HUES48 (cell line): ENCODE measurements at regions not wholly inside any gene's neighbourhood (a gene's known extent, or its start where the extent isn't known, plus 50 kb on each side); places are given as distances from the start of the nearest gene placed in this dataset.

Experiments
- H3K27ac ChIP-seq: one replicate; pipeline ENCODE4 v1.7.0; 2013; ENCODE audit warnings: low read depth, low read length, inconsistent platforms
- H3K27me3 ChIP-seq: 2 replicates; pipeline ENCODE4 v1.6.1; 2013; ENCODE audit warnings: mild to moderate bottlenecking, low read length; ENCODE audit not compliant: control insufficient read depth, insufficient read depth
- H3K36me3 ChIP-seq: 2 replicates; pipeline ENCODE4 v1.6.1; 2013; ENCODE audit warnings: low read length; ENCODE audit not compliant: control insufficient read depth, insufficient read depth
- H3K4me1 ChIP-seq: 2 replicates; pipeline ENCODE4 v1.6.1; 2013; ENCODE audit warnings: mild to moderate bottlenecking, low read length; ENCODE audit not compliant: control insufficient read depth, insufficient read depth
- H3K4me3 ChIP-seq: 2 replicates; pipeline ENCODE4 v1.5.1; 2013; ENCODE audit warnings: mild to moderate bottlenecking, low read depth, low read length
- H3K9ac ChIP-seq: 2 replicates; pipeline ENCODE4 v1.6.1; 2013; ENCODE audit warnings: mild to moderate bottlenecking, low read depth, low read length, moderate library complexity
- H3K9me3 ChIP-seq: 2 replicates; pipeline ENCODE4 v1.6.1; 2013; ENCODE audit warnings: low read length; ENCODE audit not compliant: control insufficient read depth, insufficient read depth

DNA sequence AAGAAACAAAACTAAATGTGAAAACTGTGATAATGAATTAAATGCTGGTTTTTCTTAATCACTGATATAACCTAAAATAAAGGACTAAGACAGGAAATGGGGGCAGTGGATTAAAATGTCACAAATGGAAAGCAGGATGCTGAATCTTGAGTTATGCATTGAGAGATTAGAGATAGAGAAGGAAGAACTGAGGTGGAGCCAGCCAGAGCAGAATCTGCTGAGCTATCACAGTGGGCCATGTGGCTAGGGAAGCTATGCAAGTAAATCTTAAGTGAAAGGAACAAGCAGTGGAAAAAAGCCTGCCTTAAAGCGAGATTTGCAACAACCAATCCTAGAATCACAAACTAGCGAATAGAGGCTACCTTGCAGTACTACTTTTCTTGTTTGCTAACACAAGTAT is 188.5 kb upstream of the RASA1 start:
- H3K4me1 ChIP-seq = no peaks in the 10 kb centered on the region
- no peaks in the 10 kb centered on the region for H3K27me3 ChIP-seq
- H3K36me3 ChIP-seq = no peaks in the 10 kb centered on the region
- H3K4me3 ChIP-seq = no peak overlapping the region
- H3K9me3 ChIP-seq = peaks cover 6% of the 10 kb centered on the region
- H3K27ac ChIP-seq = no peak overlapping the region
- H3K9ac ChIP-seq = no peak overlapping the region

DNA sequence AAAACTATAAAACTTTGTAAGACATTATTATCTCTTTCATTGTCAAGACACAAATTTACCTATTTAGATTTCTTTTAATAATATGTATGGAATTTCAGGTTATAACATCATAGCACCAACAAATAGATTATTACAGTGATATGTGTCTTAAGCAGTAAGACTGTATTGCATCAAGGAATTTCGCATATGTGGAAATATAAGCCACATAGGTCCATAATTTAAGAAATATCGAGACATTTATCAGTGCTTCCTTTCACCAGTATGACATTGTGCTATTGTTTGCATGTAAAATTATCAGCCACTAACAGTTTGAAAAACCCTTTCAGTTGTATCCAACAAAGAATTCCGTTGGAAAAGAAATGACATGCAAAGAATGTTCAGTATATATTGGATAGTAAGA is 186.7 kb upstream of the RASA1 start:
- H3K9me3 ChIP-seq = peaks cover 11% of the 10 kb centered on the region
- H3K27ac ChIP-seq = no peak overlapping the region
- H3K9ac ChIP-seq = no peak overlapping the region
- no peaks in the 10 kb centered on the region for H3K36me3 ChIP-seq
- no peaks in the 10 kb centered on the region for H3K27me3 ChIP-seq
- no peak overlapping the region for H3K4me3 ChIP-seq
- no peaks in the 10 kb centered on the region for H3K4me1 ChIP-seq

GRCh38 chr5:87081511-87082372 is 185.9 kb upstream of the RASA1 start:
- Histone ChIP-seq H3K36me3 (no peaks in the 10 kb centered on the region), H3K27ac (no peak overlapping the region), H3K9me3 (peaks cover 11% of the 10 kb centered on the region), H3K4me3 (no peak overlapping the region), H3K4me1 (no peaks in the 10 kb centered on the region), H3K27me3 (no peaks in the 10 kb centered on the region), H3K9ac (no peak overlapping the region)

DNA sequence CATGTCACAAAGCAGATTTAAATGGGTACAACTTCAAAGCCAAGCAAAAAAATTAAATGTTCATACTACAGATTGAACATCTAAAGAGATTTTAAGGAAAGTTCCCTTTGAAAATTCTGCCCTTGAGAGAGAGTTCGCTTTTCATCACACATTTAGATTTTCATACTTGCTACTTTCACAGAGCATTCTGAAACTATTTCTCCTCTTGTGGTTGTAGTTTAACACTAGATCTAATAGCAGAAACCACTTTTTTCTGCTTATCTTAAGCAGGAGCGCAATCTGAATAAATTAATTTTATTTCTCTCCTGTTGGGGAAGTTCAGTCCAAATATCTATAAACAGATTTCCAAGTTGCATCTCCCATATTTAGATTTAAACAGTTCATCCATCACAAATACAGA is 173.3 kb upstream of the RASA1 start:
- Histone ChIP-seq H3K27ac (no peak overlapping the region), H3K9me3 (no peaks in the 10 kb centered on the region), H3K36me3 (no peaks in the 10 kb centered on the region), H3K4me1 (no peaks in the 10 kb centered on the region), H3K27me3 (no peaks in the 10 kb centered on the region), H3K9ac (no peak overlapping the region), H3K4me3 (no peak overlapping the region)

DNA sequence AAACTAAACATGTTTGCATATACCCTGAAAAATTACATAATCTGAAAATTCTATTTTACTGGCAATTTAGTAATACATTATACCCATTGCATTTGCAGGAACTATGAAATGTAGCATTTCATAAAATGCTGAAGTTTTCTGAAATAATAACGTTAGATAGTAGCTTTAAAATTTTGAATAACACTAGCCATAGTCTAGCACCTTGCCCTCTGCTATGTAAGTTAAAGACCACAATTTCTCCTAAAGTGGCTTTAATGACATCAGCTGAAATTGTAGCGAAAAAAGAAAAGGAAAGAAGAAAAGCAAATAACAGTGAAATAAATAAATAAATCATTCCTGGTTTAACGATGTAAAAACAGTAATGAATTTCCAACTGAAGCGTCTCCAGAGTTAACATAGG is 172.8 kb upstream of the RASA1 start:
- no peaks in the 10 kb centered on the region for H3K4me1 ChIP-seq
- no peaks in the 10 kb centered on the region for H3K36me3 ChIP-seq
- no peak overlapping the region for H3K9ac ChIP-seq
- no peaks in the 10 kb centered on the region for H3K9me3 ChIP-seq
- H3K27ac ChIP-seq = no peak overlapping the region
- H3K27me3 ChIP-seq = no peaks in the 10 kb centered on the region
- no peak overlapping the region for H3K4me3 ChIP-seq

GRCh38 chr5:87095787-87096186 is 171.9 kb upstream of the RASA1 start:
- Histone ChIP-seq H3K36me3 (no peaks in the 10 kb centered on the region), H3K27me3 (no peaks in the 10 kb centered on the region), H3K27ac (no peak overlapping the region), H3K9ac (no peak overlapping the region), H3K4me1 (no peaks in the 10 kb centered on the region), H3K4me3 (no peak overlapping the region), H3K9me3 (no peaks in the 10 kb centered on the region)

DNA sequence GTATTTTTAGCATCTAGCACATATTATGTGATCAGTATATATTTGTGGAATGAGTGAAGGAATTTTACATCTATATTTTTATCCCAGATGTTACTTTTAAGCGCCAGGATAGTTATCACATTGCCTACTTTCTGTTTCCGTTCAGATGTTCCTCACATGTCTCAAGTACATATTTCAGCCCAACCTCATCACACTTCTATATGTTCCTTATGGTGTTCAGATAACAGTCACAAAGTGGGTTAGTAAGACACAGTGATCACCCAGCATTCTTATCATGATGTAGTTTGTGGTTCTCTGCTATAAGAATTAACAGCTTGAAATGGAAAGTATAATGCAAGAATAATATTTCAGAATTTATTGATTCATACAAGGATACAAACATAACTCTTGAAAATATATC is 170.0 kb upstream of the RASA1 start:
- no peak overlapping the region for H3K4me3 ChIP-seq
- H3K27me3 ChIP-seq = no peaks in the 10 kb centered on the region
- H3K9me3 ChIP-seq = no peaks in the 10 kb centered on the region
- H3K9ac ChIP-seq = no peak overlapping the region
- no peak overlapping the region for H3K27ac ChIP-seq
- H3K36me3 ChIP-seq = no peaks in the 10 kb centered on the region
- H3K4me1 ChIP-seq = no peaks in the 10 kb centered on the region

DNA sequence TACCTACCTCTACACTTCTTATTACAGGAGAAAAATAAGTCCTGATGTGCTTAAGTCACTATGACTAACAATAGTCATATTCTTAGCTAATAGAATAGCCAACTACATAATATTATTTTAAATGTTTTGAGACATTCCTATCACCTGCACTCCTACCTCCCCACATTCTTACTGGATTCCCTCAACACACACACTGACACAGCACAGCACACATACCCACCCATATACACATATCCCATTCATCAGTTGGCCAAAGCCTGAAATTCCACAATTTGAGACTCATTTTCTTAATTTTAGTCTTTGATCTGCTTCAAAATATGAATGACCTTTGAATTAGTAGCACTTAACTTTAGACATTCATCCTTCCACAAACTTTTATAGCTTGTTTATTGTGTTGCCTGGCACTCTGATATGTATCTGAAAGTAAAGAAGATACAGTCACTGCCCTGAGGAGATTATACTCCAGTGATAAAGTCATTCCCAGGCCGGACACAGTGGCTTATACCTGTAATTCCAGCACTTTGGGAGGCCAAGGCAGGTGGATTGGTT is 168.3 kb upstream of the RASA1 start:
- Histone ChIP-seq H3K36me3 (no peaks in the 10 kb centered on the region), H3K27me3 (no peaks in the 10 kb centered on the region), H3K4me3 (no peak overlapping the region), H3K9me3 (no peaks in the 10 kb centered on the region), H3K4me1 (no peaks in the 10 kb centered on the region), H3K27ac (no peak overlapping the region), H3K9ac (no peak overlapping the region)

GRCh38 chr5:87099968-87100367 is 167.7 kb upstream of the RASA1 start:
- no peaks in the 10 kb centered on the region for H3K9me3 ChIP-seq
- no peaks in the 10 kb centered on the region for H3K4me1 ChIP-seq
- no peak overlapping the region for H3K9ac ChIP-seq
- no peak overlapping the region for H3K4me3 ChIP-seq
- no peaks in the 10 kb centered on the region for H3K27me3 ChIP-seq
- H3K36me3 ChIP-seq = no peaks in the 10 kb centered on the region
- H3K27ac ChIP-seq = no peak overlapping the region

- Histone ChIP-seq H3K9ac (no peak overlapping the region), H3K27me3 (no peaks in the 10 kb centered on the region), H3K9me3 (no peaks in the 10 kb centered on the region), H3K4me1 (no peaks in the 10 kb centered on the region), H3K36me3 (no peaks in the 10 kb centered on the region), H3K27ac (no peak overlapping the region), H3K4me3 (no peak overlapping the region)
Measured at GRCh38 chr5:87101321-87101720, 166.4 kb upstream of the RASA1 start.

DNA sequence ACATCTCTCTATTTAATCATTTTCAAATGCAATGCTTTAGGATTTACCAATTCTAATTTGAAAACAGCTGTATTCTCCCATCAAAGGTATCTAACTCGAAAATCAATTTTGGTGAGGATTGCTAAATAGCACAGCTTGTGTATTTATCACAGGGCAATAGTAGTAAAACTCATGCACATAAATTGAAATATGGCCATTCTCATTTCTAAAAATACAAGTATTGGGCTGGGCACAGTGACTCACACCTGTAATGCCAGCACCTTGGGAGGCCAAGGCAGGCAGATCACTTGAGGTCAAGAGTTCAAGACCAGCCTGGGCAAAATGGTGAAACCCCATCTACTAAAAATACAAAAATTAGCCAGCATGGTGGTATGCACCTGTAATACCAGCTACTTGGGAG is 164.8 kb upstream of the RASA1 start:
- H3K27me3 ChIP-seq = no peaks in the 10 kb centered on the region
- no peak overlapping the region for H3K4me3 ChIP-seq
- no peak overlapping the region for H3K27ac ChIP-seq
- no peak overlapping the region for H3K9ac ChIP-seq
- H3K36me3 ChIP-seq = no peaks in the 10 kb centered on the region
- no peaks in the 10 kb centered on the region for H3K4me1 ChIP-seq
- H3K9me3 ChIP-seq = no peaks in the 10 kb centered on the region
